BE2C (cell line): ENCODE measurements at regions not wholly inside any gene's neighbourhood (a gene's known extent, or its start where the extent isn't known, plus 50 kb on each side); places are given as distances from the start of the nearest gene placed in this dataset.
"Not testable (repeated sequence)": the region's sequence is repeated elsewhere in the genome, so short reads cannot be mapped to it uniquely, and the experiment has no call there.

Experiments used
- DNase-seq: peaks from one replicate; pipeline ENCODE4 v3.0.0-alpha.2; 2020
- H3K27me3 ChIP-seq: fragments of 250-450 bp; sonication (Bioruptor Pico); 2 replicates; pipeline ENCODE4 v1.5.1; 2020; ENCODE audit warnings: mild to moderate bottlenecking
- H3K36me3 ChIP-seq: fragments of 250-450 bp; sonication (Bioruptor Pico); 2 replicates; pipeline ENCODE4 v1.5.1; 2020; ENCODE audit warnings: mild to moderate bottlenecking
- H3K4me1 ChIP-seq: fragments of 250-450 bp; sonication (Bioruptor Pico); 2 replicates; pipeline ENCODE4 v1.5.1; 2020
- H3K4me3 ChIP-seq: 2 replicates; pipeline ENCODE4 v1.5.1; 2011; ENCODE audit warnings: low read depth, low read length
- H3K9me3 ChIP-seq: fragments of 250-450 bp; sonication (Bioruptor Pico); 2 replicates; pipeline ENCODE4 v1.5.1; 2020
- TF ChIP-seq, protein P1 (sequence below): IDR thresholded peaks from 2 replicates; pipeline ENCODE4 v1.5.1; 2012; ENCODE audit warnings: mild to moderate bottlenecking, low read depth, low read length

DNA sequence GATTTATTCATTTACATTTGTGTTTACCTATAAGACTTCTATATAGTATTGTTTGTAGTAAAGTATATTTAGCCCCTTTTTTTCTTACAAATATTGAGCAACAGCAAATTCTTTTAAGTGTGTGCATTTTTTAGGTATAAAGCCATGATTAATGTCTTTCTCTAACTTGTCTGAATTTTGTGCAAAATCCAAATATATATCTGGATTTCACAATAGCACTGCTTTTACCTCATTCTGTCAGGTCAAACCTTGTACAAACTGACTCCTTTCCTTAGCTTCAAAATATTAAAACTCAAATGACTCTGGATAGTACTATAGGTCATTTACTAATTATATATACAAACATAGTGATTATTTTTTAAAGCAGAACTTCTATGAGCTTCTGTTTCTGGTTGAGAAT lies 563.0 kb upstream of the SPRY2 start:
- Histone ChIP-seq H3K4me3 (no peak overlapping the region), H3K36me3 (no peaks in the 10 kb centered on the region), H3K9me3 (no peaks in the 10 kb centered on the region), H3K4me1 (no peaks in the 10 kb centered on the region), H3K27me3 (no peaks in the 10 kb centered on the region)
- TF ChIP-seq, protein P1, sequence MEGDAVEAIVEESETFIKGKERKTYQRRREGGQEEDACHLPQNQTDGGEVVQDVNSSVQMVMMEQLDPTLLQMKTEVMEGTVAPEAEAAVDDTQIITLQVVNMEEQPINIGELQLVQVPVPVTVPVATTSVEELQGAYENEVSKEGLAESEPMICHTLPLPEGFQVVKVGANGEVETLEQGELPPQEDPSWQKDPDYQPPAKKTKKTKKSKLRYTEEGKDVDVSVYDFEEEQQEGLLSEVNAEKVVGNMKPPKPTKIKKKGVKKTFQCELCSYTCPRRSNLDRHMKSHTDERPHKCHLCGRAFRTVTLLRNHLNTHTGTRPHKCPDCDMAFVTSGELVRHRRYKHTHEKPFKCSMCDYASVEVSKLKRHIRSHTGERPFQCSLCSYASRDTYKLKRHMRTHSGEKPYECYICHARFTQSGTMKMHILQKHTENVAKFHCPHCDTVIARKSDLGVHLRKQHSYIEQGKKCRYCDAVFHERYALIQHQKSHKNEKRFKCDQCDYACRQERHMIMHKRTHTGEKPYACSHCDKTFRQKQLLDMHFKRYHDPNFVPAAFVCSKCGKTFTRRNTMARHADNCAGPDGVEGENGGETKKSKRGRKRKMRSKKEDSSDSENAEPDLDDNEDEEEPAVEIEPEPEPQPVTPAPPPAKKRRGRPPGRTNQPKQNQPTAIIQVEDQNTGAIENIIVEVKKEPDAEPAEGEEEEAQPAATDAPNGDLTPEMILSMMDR: no peak
- DNase-seq: no peak

- Histone ChIP-seq H3K4me1 (no peaks in the 10 kb centered on the region), H3K36me3 (no peaks in the 10 kb centered on the region), H3K9me3 (no peaks in the 10 kb centered on the region), H3K27me3 (no peaks in the 10 kb centered on the region), H3K4me3 (no peak overlapping the region)
- TF ChIP-seq, protein P1: no peak
- DNase-seq: no peak
Observed at GRCh38 chr13:80901530-80901929, 560.6 kb upstream of the SPRY2 start.

DNA sequence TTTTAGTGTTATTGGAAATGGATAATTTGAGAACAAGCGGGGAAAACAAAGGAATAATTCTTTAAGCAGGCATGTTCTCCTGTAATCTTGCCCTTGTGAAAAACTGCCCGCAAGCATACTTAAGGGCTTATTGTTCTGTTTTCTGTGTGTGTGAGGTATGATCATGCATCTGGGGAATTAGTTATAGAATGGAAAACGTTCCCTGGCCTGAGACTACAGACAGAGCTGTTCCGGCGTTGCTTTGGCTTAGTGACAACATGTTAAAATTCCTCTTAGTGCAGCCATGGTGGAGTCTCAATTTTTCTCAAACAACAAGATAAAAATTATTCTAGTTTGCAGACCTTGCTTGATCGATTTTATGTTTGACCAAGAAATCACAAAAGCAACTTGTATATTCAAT lies 560.2 kb upstream of the SPRY2 start:
- Histone ChIP-seq H3K9me3 (no peaks in the 10 kb centered on the region), H3K4me3 (no peak overlapping the region), H3K36me3 (no peaks in the 10 kb centered on the region), H3K4me1 (no peaks in the 10 kb centered on the region), H3K27me3 (no peaks in the 10 kb centered on the region)
- DNase-seq: no peak
- TF ChIP-seq, protein P1: no peak

DNA sequence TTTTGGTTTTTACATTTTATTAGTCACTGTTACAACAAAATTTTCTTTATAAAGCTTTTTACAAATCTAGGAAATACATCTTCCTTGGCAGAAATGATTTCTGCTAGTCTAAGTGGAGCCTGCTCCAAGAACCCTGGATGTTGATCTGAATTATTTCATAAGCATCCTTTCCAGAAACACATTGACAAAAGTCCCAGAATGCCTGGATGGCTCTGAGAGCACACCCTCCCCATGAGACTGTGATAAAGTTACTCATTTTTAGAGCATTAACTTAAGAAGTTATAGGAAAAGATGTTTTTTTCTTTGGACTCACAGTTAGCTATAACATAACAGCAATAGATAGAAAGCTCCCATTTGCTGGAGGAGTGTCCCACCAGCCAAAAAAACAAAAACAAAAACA lies 559.6 kb upstream of the SPRY2 start:
- Histone ChIP-seq H3K36me3 (no peaks in the 10 kb centered on the region), H3K9me3 (no peaks in the 10 kb centered on the region), H3K4me3 (no peak overlapping the region), H3K4me1 (no peaks in the 10 kb centered on the region), H3K27me3 (no peaks in the 10 kb centered on the region)
- no peak for DNase-seq
- TF ChIP-seq, protein P1: no peak

- DNase-seq, H3K4me1 ChIP-seq, H3K36me3 ChIP-seq, H3K4me3 ChIP-seq, H3K27me3 ChIP-seq, H3K9me3 ChIP-seq: not testable (repeated sequence)
Observed at GRCh38 chr13:80897641-80898040, 556.7 kb upstream of the SPRY2 start.

DNA sequence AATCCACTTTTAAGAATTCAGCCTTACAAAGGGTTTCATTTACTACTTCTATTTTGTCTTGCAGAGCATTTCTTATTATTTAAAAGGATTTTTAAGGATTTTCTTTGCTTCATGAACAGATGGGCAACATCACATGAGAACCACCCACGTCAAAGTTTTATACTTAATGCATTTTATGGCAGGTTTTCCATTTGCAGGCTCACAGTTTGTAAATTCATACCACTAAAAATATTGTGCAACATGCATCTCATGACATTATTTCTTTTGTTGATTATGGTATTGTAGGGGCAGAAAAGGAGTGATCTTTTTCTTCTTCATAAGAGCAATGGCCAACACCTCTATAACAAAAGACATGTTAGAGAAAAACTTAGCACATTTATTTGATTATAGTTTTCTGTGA lies 554.0 kb upstream of the SPRY2 start:
- Histone ChIP-seq H3K36me3 (no peaks in the 10 kb centered on the region), H3K4me1 (no peaks in the 10 kb centered on the region), H3K4me3 (no peak overlapping the region), H3K9me3 (no peaks in the 10 kb centered on the region), H3K27me3 (no peaks in the 10 kb centered on the region)
- no peak for DNase-seq
- TF ChIP-seq, protein P1: no peak

DNA sequence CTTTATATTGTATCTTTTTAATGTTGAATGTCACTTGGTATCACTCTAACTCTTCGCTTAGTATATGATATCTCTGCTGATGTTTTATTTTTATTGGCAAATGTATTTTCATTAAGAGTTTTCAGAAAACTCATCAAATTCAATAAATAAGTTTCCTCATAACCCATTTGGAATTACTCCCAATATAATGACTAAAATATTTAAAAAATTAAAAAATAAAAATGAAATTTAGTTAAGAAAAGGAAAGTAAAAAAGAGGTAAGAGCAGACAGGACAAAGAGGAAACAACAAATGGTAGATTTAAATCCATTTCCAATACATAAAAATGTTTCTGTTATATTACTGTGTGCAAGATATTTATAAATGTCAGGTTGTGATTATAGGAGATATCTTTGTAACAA lies 548.9 kb upstream of the SPRY2 start:
- H3K27me3 ChIP-seq: no peaks in the 10 kb centered on the region
- TF ChIP-seq, protein P1: no peak
- no peaks in the 10 kb centered on the region for H3K4me1 ChIP-seq
- no peaks in the 10 kb centered on the region for H3K9me3 ChIP-seq
- no peaks in the 10 kb centered on the region for H3K36me3 ChIP-seq
- H3K4me3 ChIP-seq: no peak overlapping the region
- DNase-seq: no peak
